WTC11 (cell line): ENCODE measurements at regions not wholly inside any gene's neighbourhood (a gene's known extent, or its start where the extent isn't known, plus 50 kb on each side); places are given as distances from the start of the nearest gene placed in this dataset.

Source experiments
- ATAC-seq: fragments of 200-7000 bp; cut with Tn5 transposase; 2 replicates; pipeline ENCODE4 v1.10.0; 2021; ENCODE audit warnings: mild to moderate bottlenecking, moderate library complexity
- CTCF ChIA-PET: fragments of 300-600 bp; sonication (Branson Sonifier 250); formaldehyde crosslinking; loops from one replicate; lab custom pipeline; 2021; ENCODE audit warnings: antibody characterized with exemption; lab: Charles Lee
- POLR2A ChIA-PET: fragments of 350-600 bp; sonication (Branson Sonifier 250); formaldehyde crosslinking; loops from one replicate; lab custom pipeline; 2021; ENCODE audit warnings: antibody characterized with exemption; lab: Charles Lee
- DNase-seq: peaks from one replicate; pipeline ENCODE4 v3.0.0; 2021; ENCODE audit warnings: low spot score
- H3K27ac Mint-ChIP-seq: 2 replicates; pipeline ENCODE4 v1.8.0; 2021; ENCODE audit warnings: mixed read lengths
- H3K27me3 Mint-ChIP-seq: 2 replicates; pipeline ENCODE4 v1.8.0; 2021; ENCODE audit warnings: low read depth, mild to moderate bottlenecking, moderate library complexity, mixed read lengths
- H3K36me3 Mint-ChIP-seq: 2 replicates; pipeline ENCODE4 v1.8.0; 2021; ENCODE audit warnings: mixed read lengths
- H3K4me1 Mint-ChIP-seq: 2 replicates; pipeline ENCODE4 v1.8.0; 2022; ENCODE audit warnings: mixed read lengths
- H3K4me3 Mint-ChIP-seq: 2 replicates; pipeline ENCODE4 v1.8.0; 2021; ENCODE audit warnings: mild to moderate bottlenecking, moderate library complexity, mixed read lengths
- H3K9me3 Mint-ChIP-seq: 2 replicates; pipeline ENCODE4 v1.8.0; 2021; ENCODE audit warnings: mixed read lengths
- ATF2 ChIP-seq: sonication (generic); formaldehyde crosslinking; IDR thresholded peaks from 2 replicates; pipeline ENCODE4 v1.8.1; 2022; ENCODE audit warnings: low read depth, missing genetic modification reagents, borderline replicate concordance
- CREM ChIP-seq: sonication (generic); formaldehyde crosslinking; IDR thresholded peaks from 2 replicates; pipeline ENCODE4 v1.8.1; 2022; ENCODE audit warnings: mild to moderate bottlenecking, missing genetic modification reagents, moderate library complexity
- E2F5 ChIP-seq: sonication (generic); formaldehyde crosslinking; IDR thresholded peaks from 2 replicates; pipeline ENCODE4 v1.8.1; 2022; ENCODE audit warnings: mild to moderate bottlenecking, moderate library complexity, missing genetic modification reagents
- ERG ChIP-seq: fragments of 250-450 bp; sonication (Bioruptor Pico); IDR thresholded peaks from 2 replicates; pipeline ENCODE4 v1.8.0; 2021; ENCODE audit warnings: mild to moderate bottlenecking
- FOXK1 ChIP-seq: sonication (generic); formaldehyde crosslinking; IDR thresholded peaks from 2 replicates; pipeline ENCODE4 v1.8.0; 2022; ENCODE audit warnings: mild to moderate bottlenecking, moderate library complexity, missing genetic modification reagents
- GTF2I ChIP-seq: fragments of 250-450 bp; sonication (Bioruptor Pico); conservative IDR thresholded peaks from 2 replicates; pipeline ENCODE4 v1.4.0; 2021; ENCODE audit warnings: mild to moderate bottlenecking
- HMGXB4 ChIP-seq: sonication (generic); formaldehyde crosslinking; IDR thresholded peaks from 2 replicates; pipeline ENCODE4 v1.8.1; 2023; ENCODE audit warnings: mild to moderate bottlenecking, moderate library complexity, missing genetic modification reagents
- JAZF1 ChIP-seq: fragments of 250-450 bp; sonication (Bioruptor Pico); IDR thresholded peaks from 2 replicates; pipeline ENCODE4 v1.9.0; 2021; ENCODE audit warnings: moderate library complexity, mild to moderate bottlenecking, inconsistent platforms
- KAT7 ChIP-seq: sonication (generic); formaldehyde crosslinking; IDR thresholded peaks from 2 replicates; pipeline ENCODE4 v1.8.1; 2023; ENCODE audit warnings: missing genetic modification reagents, mild to moderate bottlenecking, borderline replicate concordance
- MAX ChIP-seq: sonication (generic); formaldehyde crosslinking; IDR thresholded peaks from 2 replicates; pipeline ENCODE4 v1.8.0; 2022; ENCODE audit warnings: mild to moderate bottlenecking, missing genetic modification reagents
- RELA ChIP-seq: sonication (generic); formaldehyde crosslinking; IDR thresholded peaks from 2 replicates; pipeline ENCODE4 v1.8.1; 2022; ENCODE audit warnings: missing genetic modification reagents, mild to moderate bottlenecking, borderline replicate concordance
- SMAD4 ChIP-seq: sonication (generic); formaldehyde crosslinking; IDR thresholded peaks from 2 replicates; pipeline ENCODE4 v1.8.0; 2022; ENCODE audit warnings: mild to moderate bottlenecking, missing genetic modification reagents
- SOX15 ChIP-seq: fragments of 250-450 bp; sonication (Bioruptor Pico); IDR thresholded peaks from 2 replicates; pipeline ENCODE4 v1.9.0; 2021; ENCODE audit warnings: mild to moderate bottlenecking
- SP1 ChIP-seq: sonication (generic); formaldehyde crosslinking; conservative IDR thresholded peaks from 2 replicates; pipeline ENCODE4 v1.8.1; 2022; ENCODE audit warnings: missing genetic modification reagents
- TCF7 ChIP-seq: sonication (generic); formaldehyde crosslinking; IDR thresholded peaks from 2 replicates; pipeline ENCODE4 v1.8.0; 2022; ENCODE audit warnings: mild to moderate bottlenecking, low read depth, missing genetic modification reagents, moderate library complexity
- ZNF232 ChIP-seq: sonication (generic); formaldehyde crosslinking; IDR thresholded peaks from 2 replicates; pipeline ENCODE4 v1.8.0; 2022; ENCODE audit warnings: mild to moderate bottlenecking, missing genetic modification reagents
- ZNF416 ChIP-seq: fragments of 250-450 bp; sonication (Bioruptor Pico); IDR thresholded peaks from 2 replicates; pipeline ENCODE4 v1.9.0; 2021; ENCODE audit warnings: mild to moderate bottlenecking, inconsistent platforms
- ZNF423 ChIP-seq: fragments of 250-450 bp; sonication (Bioruptor Pico); IDR thresholded peaks from 2 replicates; pipeline ENCODE4 v2.1.2; 2022; ENCODE audit warnings: mild to moderate bottlenecking, moderate library complexity
- TF ChIP-seq, protein P1 (sequence below): fragments of 250-450 bp; sonication (Bioruptor Pico); conservative IDR thresholded peaks from 2 replicates; pipeline ENCODE4 v1.9.0; 2021; ENCODE audit warnings: mild to moderate bottlenecking
- TF ChIP-seq, protein P2 (sequence below): sonication (generic); formaldehyde crosslinking; IDR thresholded peaks from 2 replicates; pipeline ENCODE4 v1.8.0; 2022; ENCODE audit warnings: mild to moderate bottlenecking, missing genetic modification reagents

DNA sequence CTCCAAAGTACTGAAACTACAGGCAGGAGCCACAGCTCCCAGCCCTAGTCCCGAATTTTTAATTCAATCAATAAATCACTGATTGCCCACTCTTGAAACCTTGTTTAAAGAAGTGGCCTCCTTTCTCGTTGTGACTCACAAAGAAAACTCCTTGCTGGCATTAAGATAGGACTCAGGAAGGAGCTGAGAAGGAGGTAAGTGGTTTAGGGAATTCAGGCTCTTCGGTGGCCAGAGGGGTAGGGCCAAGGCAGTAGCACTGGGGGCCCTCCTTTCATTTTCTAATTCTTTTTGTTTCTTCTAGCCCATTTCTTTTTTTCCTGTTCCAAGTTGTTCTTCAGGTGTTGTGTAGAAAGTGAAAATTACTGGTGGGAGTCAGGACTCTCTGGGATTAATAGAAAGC is 86.2 kb upstream of the OR9Q1 start:
- POLR2A ChIA-PET: no interaction called here
- Mint-ChIP-seq H3K4me3 (no peak overlapping the region), H3K4me1 (peaks cover 5% of the 10 kb centered on the region), H3K36me3 (no peaks in the 10 kb centered on the region), H3K9me3 (peaks cover 1% of the 10 kb centered on the region), H3K27ac (no peak overlapping the region), H3K27me3 (no peaks in the 10 kb centered on the region)
- CTCF ChIA-PET: interaction anchor here (0.9 kb wide), 1 partner anchor 122 kb away, joined by 3 read pairs; no protein-coding TSS in a partner anchor
- TF ChIP-seq SMAD4 (no peak), MAX (CRISPR knock-in tag) (no peak), ATF2 (no peak), CREM (CRISPR knock-in tag) (no peak), SOX15 (CRISPR knock-in tag) (no peak), ZNF232 (CRISPR knock-in tag) (no peak), GTF2I (no peak)
- DNase-seq (no peak), ATAC-seq (0 out of 2 replicates have a peak, but pooled peaks have one; percentile 43)

- H3K4me3 Mint-ChIP-seq: no peak overlapping the region
- DNase-seq: no peak
- peaks cover 4% of the 10 kb centered on the region for H3K9me3 Mint-ChIP-seq
- ChIA-PET POLR2A (no interaction called here), CTCF (no interaction called here)
- no peaks in the 10 kb centered on the region for H3K27me3 Mint-ChIP-seq
- no peaks in the 10 kb centered on the region for H3K36me3 Mint-ChIP-seq
- ATAC-seq: no peak
- no peak overlapping the region for H3K27ac Mint-ChIP-seq
- H3K4me1 Mint-ChIP-seq: peaks cover 5% of the 10 kb centered on the region
- TF ChIP-seq FOXK1 (CRISPR knock-in tag): no peak
These were observed 85.3 kb upstream of the OR9Q1 start for GRCh38 chr11:57938351-57938750.

- no peak for TF ChIP-seq E2F5 (CRISPR knock-in tag)
- TF ChIP-seq, all 79 proteins: peak for 0
- POLR2A ChIA-PET: no interaction called here
- H3K27ac Mint-ChIP-seq: no peak overlapping the region
- no peaks in the 10 kb centered on the region; the same call in 1 of the 2 replicates for H3K27me3 Mint-ChIP-seq
- H3K9me3 Mint-ChIP-seq: peaks cover 11% of the 10 kb centered on the region
- DNase-seq (no peak), ATAC-seq (no peak)
- no peak overlapping the region for H3K4me3 Mint-ChIP-seq
- peaks cover 5% of the 10 kb centered on the region for H3K4me1 Mint-ChIP-seq
- CTCF ChIA-PET: interaction anchor here (0.5 kb wide), 1 partner anchor 70 kb away, joined by 4 read pairs; no protein-coding TSS in a partner anchor
- peaks cover 3% of the 10 kb centered on the region; the same call in 1 of the 2 replicates for H3K36me3 Mint-ChIP-seq
These were observed 83.5 kb upstream of the OR9Q1 start for GRCh38 chr11:57940044-57940756.

DNA sequence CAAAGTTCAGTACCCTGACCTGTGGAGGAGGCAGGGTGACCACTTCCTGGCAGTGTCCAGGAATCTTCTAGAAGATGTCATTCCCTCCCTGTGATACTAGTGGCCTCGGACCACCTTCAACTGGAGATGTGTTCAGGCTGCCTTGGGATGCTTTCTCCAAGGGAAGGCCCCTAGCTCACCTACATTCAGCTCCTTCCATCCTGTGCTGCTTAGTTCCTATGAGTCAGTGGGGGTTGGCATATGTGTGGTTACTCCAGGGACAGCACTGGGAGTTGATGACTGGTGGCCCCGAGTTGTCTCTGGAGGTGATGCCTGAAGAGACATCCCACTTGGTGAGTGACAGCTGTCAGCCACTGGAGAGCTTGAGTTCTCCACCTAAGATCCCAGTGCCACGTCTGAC is 81.8 kb upstream of the OR9Q1 start:
- CTCF ChIA-PET: no interaction called here
- TF ChIP-seq ERG (CRISPR knock-in tag) (no peak), JAZF1 (CRISPR knock-in tag) (no peak), KAT7 (CRISPR knock-in tag) (no peak), HMGXB4 (no peak), TCF7 (CRISPR knock-in tag) (no peak), RELA (CRISPR knock-in tag) (no peak), SP1 (no peak), ZNF416 (CRISPR knock-in tag) (no peak), SMAD4 (no peak), ZNF423 (CRISPR knock-in tag) (no peak)
- TF ChIP-seq, protein P1, sequence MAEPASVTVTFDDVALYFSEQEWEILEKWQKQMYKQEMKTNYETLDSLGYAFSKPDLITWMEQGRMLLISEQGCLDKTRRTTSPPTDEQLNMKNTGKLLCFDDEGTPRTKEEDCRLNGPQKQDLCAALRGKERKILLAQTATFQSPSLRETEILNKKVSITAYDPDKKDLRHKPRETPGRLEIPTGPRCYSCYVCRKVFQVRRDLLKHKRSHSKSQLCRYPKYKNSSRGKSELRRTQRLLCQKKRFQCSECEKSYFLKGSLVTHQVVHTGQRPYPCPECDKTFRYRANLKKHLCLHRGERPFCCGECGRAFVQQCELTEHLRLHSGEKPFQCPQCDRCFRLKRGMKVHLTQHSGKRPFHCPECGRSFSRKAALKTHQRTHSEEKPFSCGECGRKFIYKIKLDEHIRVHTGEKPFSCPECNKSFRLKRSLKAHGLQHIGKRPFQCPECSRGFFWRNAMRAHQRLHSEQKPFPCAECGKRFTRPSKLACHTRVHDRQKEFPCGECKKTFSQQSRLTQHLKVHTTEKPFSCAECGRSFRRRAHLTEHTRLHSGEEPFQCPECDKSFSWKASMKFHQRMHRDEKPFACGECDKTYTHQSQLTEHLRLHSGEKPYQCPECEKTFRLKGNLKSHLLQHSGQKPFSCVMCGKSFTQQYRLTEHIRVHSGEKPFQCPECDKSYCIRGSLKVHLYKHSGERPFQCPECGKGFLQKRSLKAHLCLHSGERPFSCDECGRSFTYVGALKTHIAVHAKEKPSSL (CRISPR knock-in tag): no peak
- TF ChIP-seq, protein P2, sequence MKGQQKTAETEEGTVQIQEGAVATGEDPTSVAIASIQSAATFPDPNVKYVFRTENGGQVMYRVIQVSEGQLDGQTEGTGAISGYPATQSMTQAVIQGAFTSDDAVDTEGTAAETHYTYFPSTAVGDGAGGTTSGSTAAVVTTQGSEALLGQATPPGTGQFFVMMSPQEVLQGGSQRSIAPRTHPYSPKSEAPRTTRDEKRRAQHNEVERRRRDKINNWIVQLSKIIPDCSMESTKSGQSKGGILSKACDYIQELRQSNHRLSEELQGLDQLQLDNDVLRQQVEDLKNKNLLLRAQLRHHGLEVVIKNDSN: no peak

More for the DNA sequence above, 81.8 kb upstream of the OR9Q1 start:
- POLR2A ChIA-PET: no interaction called here
- ATAC-seq (no peak), DNase-seq (no peak)
- no peaks in the 10 kb centered on the region; the same call in 1 of the 2 replicates for H3K27me3 Mint-ChIP-seq
- H3K27ac Mint-ChIP-seq: no peak overlapping the region
- peaks cover 16% of the 10 kb centered on the region for H3K9me3 Mint-ChIP-seq
- H3K4me3 Mint-ChIP-seq: no peak overlapping the region
- peaks cover 3% of the 10 kb centered on the region; the same call in 1 of the 2 replicates for H3K36me3 Mint-ChIP-seq
- peaks cover 5% of the 10 kb centered on the region for H3K4me1 Mint-ChIP-seq
